MM.1S (cell line): ENCODE measurements at regions not wholly inside any gene's neighbourhood (a gene's known extent, or its start where the extent isn't known, plus 50 kb on each side); places are given as distances from the start of the nearest gene placed in this dataset.

ENCODE experiments used
- DNase-seq: peaks from one replicate; pipeline ENCODE4 v3.0.0-alpha.2; 2015
- H2AFZ ChIP-seq: fragments of 300-600 bp; sonication (generic); 2 replicates; pipeline ENCODE4 v1.6.0; 2016; ENCODE audit warnings: antibody characterized with exemption, low read length
- H3F3A ChIP-seq: fragments of 300-600 bp; sonication (generic); 2 replicates; pipeline ENCODE4 v1.6.1; 2016; ENCODE audit warnings: mild to moderate bottlenecking, antibody characterized with exemption, low read length, moderate library complexity, mixed read lengths; ENCODE audit not compliant: insufficient read depth
- H3K27ac ChIP-seq: fragments of 300-600 bp; sonication (generic); 2 replicates; pipeline ENCODE4 v1.5.1; 2016; ENCODE audit warnings: mild to moderate bottlenecking, low read length
- H3K27me3 ChIP-seq: fragments of 300-600 bp; sonication (generic); replicated peaks from 2 replicates; pipeline ENCODE4 v1.6.0; 2016; ENCODE audit warnings: low read length; ENCODE audit not compliant: insufficient read depth
- H3K36me3 ChIP-seq: fragments of 300-600 bp; sonication (generic); replicated peaks from 2 replicates; pipeline ENCODE4 v1.6.1; 2016; ENCODE audit warnings: mild to moderate bottlenecking, low read length, mixed read lengths; ENCODE audit not compliant: insufficient read depth
- H3K4me1 ChIP-seq: fragments of 300-600 bp; sonication (generic); 2 replicates; pipeline ENCODE4 v1.6.1; 2016; ENCODE audit warnings: low read length, mixed read lengths
- H3K4me2 ChIP-seq: fragments of 300-600 bp; sonication (generic); 2 replicates; pipeline ENCODE4 v1.6.0; 2016; ENCODE audit warnings: low read depth, low read length
- H3K4me3 ChIP-seq: fragments of 300-600 bp; sonication (generic); 2 replicates; pipeline ENCODE4 v1.5.1; 2016; ENCODE audit warnings: low read length, mixed read lengths
- H3K79me2 ChIP-seq: fragments of 300-600 bp; sonication (generic); 2 replicates; pipeline ENCODE4 v1.6.1; 2016; ENCODE audit warnings: mixed run types, low read length, mixed read lengths
- H3K9ac ChIP-seq: fragments of 300-600 bp; sonication (generic); 2 replicates; pipeline ENCODE4 v1.6.1; 2016; ENCODE audit warnings: low read length, mixed read lengths
- H3K9me2 ChIP-seq: fragments of 300-600 bp; sonication (generic); replicated peaks from 2 replicates; pipeline ENCODE4 v1.6.1; 2016; ENCODE audit warnings: mild to moderate bottlenecking, low read length, mixed read lengths; ENCODE audit not compliant: insufficient read depth
- H3K9me3 ChIP-seq: fragments of 300-600 bp; sonication (generic); replicated peaks from 2 replicates; pipeline ENCODE4 v1.6.1; 2016; ENCODE audit warnings: mild to moderate bottlenecking, low read length, mixed read lengths; ENCODE audit not compliant: insufficient read depth
- H4K20me1 ChIP-seq: fragments of 300-600 bp; sonication (generic); 2 replicates; pipeline ENCODE4 v1.6.1; 2016; ENCODE audit warnings: mild to moderate bottlenecking, low read length, moderate library complexity, mixed read lengths; ENCODE audit not compliant: insufficient read depth
- CTCF ChIP-seq: fragments of 300-600 bp; sonication (generic); IDR thresholded peaks from 2 replicates; pipeline ENCODE4 v1.5.1; 2016; ENCODE audit warnings: antibody characterized with exemption, low read length, mixed read lengths
- EZH2 ChIP-seq: fragments of 300-600 bp; sonication (generic); optimal IDR thresholded peaks from 2 replicates; pipeline ENCODE3; 2017; ENCODE audit warnings: low read depth, mild to moderate bottlenecking, antibody characterized with exemption, low read length, mixed read lengths
- EZH2phosphoT487 ChIP-seq: fragments of 300-600 bp; sonication (generic); IDR thresholded peaks from 2 replicates; pipeline ENCODE4 v1.6.1; 2018; ENCODE audit warnings: antibody characterized with exemption, low read length

GRCh38 chr14:43903209-43903608 is 603.9 kb downstream of the FSCB start:
- H3K79me2 ChIP-seq, result no peaks in the 10 kb centered on the region
- peaks cover 4% of the 10 kb centered on the region; the same call in 1 of the 2 replicates for H3F3A ChIP-seq
- no peaks in the 10 kb centered on the region for H3K9me3 ChIP-seq
- no peaks in the 10 kb centered on the region for H3K9me2 ChIP-seq
- no peak overlapping the region for H3K27ac ChIP-seq
- no peak overlapping the region for H2AFZ ChIP-seq
- H3K27me3 ChIP-seq, result no peaks in the 10 kb centered on the region
- H3K4me1 ChIP-seq, result no peaks in the 10 kb centered on the region
- H3K9ac ChIP-seq, result no peak overlapping the region
- H3K36me3 ChIP-seq, result no peaks in the 10 kb centered on the region
- H4K20me1 ChIP-seq, result no peaks in the 10 kb centered on the region
- no peak overlapping the region for H3K4me3 ChIP-seq
- DNase-seq, result no peak
- TF ChIP-seq CTCF (no peak), EZH2phosphoT487 (no peak), EZH2 (no peak)
- H3K4me2 ChIP-seq, result no peak overlapping the region

- Histone ChIP-seq H3K9me3 (no peaks in the 10 kb centered on the region), H3K4me3 (no peak overlapping the region), H3K4me2 (no peak overlapping the region), H3K79me2 (no peaks in the 10 kb centered on the region), H3F3A (peaks cover 4% of the 10 kb centered on the region; the same call in 1 of the 2 replicates), H4K20me1 (no peaks in the 10 kb centered on the region), H3K27ac (no peak overlapping the region), H3K9ac (no peak overlapping the region), H3K9me2 (no peaks in the 10 kb centered on the region), H3K4me1 (no peaks in the 10 kb centered on the region), H3K36me3 (no peaks in the 10 kb centered on the region), H2AFZ (no peak overlapping the region), H3K27me3 (no peaks in the 10 kb centered on the region)
- DNase-seq, result no peak
- TF ChIP-seq EZH2 (no peak), CTCF (no peak), EZH2phosphoT487 (no peak)
These were observed 605.0 kb downstream of the FSCB start for GRCh38 chr14:43901911-43902673.

- Histone ChIP-seq H3K36me3 (no peaks in the 10 kb centered on the region), H4K20me1 (no peaks in the 10 kb centered on the region), H3K9me3 (no peaks in the 10 kb centered on the region), H2AFZ (0 out of 2 replicates have a peak overlapping the region, but pooled peaks have one; percentile 27), H3K27me3 (no peaks in the 10 kb centered on the region), H3K27ac (peak overlapping the region; percentile 55; the same call in 1 of the 2 replicates), H3K9me2 (no peaks in the 10 kb centered on the region), H3K9ac (no peak overlapping the region), H3K79me2 (no peaks in the 10 kb centered on the region), H3K4me3 (no peak overlapping the region), H3K4me1 (no peaks in the 10 kb centered on the region), H3K4me2 (peak overlapping the region; percentile 50; the same call in 1 of the 2 replicates), H3F3A (peaks cover 4% of the 10 kb centered on the region; the same call in 1 of the 2 replicates)
- TF ChIP-seq EZH2, result no peak
- TF ChIP-seq EZH2phosphoT487, result no peak
- no peak for TF ChIP-seq CTCF
- DNase-seq, result peak; percentile 49
These were observed 606.9 kb downstream of the FSCB start for GRCh38 chr14:43900173-43900655.
